HUDEP-2 (cell line): ENCODE measurements at regions not wholly inside any gene's neighbourhood (a gene's known extent, or its start where the extent isn't known, plus 50 kb on each side); places are given as distances from the start of the nearest gene placed in this dataset.
"Not testable (repeated sequence)": the region's sequence is repeated elsewhere in the genome, so short reads cannot be mapped to it uniquely, and the experiment has no call there.

Experiments
- DNase-seq, 76 experiments: peaks; one replicate each; lab custom pipeline; 2025; ENCODE audit not compliant: unreplicated experiment in 76 of 76; lab: John Stamatoyannopoulos, UW

DNA sequence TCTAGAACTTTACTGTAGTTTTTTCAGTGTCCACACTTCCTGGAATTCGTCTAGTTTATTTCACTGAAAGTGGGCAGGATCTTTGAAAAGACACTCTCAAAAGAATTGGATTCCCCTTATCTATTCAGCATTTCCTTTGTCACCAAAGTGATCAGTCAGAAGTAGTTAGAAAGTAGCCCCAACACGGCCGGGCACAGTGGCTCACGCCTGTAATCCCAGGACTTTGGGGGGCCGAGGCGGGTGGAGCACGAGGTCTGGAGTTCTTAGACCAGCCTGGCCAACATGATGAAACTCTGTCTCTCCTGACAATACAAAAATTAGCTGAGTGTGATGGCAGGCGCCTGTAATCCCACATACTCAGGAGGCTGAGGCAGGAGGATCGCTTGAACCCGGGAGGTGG, 69.0 kb upstream of the KMT2C start:
- DNase-seq: no peak

- no peak for DNase-seq
Measured at GRCh38 chr7:152504367-152504766, 68.6 kb upstream of the KMT2C start.

- no peak for DNase-seq
Measured at GRCh38 chr7:152502813-152503790, 67.3 kb upstream of the KMT2C start.

DNA sequence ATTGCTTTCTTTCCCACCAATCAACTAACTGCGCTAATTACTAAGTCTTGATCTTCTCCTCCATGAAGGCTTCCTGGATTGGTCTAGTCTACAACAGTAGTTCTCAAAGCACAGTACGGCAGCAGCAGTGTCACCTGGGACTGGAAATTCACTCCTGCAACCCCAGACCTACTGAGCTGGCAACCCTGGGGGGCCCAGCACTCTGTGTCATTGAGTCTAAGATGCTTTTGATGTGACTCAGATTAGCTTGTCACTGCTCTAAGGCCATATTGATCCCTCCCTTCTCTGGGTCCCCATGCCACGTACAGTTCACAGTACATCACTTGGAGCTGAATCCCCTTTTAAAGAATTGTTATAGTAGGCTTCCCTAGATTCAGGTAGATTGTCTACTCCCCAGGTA, 65.7 kb upstream of the KMT2C start:
- DNase-seq: no peak

GRCh38 chr7:152499969-152500368, 64.2 kb upstream of the KMT2C start:
- DNase-seq: not testable (repeated sequence)

GRCh38 chr7:152495867-152496266, 60.1 kb upstream of the KMT2C start:
- no peak for DNase-seq

GRCh38 chr7:152492952-152493351, 57.1 kb upstream of the KMT2C start:
- no peak for DNase-seq

DNA sequence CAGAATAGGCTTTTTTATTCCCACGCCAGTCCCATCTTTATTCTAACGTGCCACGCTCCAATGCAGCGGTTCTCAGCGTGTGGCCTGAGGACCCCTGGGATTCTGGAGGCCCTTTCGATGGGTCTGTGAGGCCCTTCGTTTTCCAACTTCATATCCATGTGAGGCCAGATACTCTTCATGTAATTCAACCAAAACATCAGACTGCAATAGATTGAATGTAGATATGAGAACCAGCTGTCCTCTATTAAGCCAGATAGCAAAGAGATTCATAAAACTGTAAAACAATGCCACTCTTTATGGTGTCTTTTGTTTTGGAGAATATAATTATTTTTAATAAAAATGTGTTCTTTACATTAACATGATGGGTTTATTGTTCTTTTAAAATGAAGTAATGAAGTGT, 53.2 kb upstream of the KMT2C start:
- DNase-seq: no peak

DNA sequence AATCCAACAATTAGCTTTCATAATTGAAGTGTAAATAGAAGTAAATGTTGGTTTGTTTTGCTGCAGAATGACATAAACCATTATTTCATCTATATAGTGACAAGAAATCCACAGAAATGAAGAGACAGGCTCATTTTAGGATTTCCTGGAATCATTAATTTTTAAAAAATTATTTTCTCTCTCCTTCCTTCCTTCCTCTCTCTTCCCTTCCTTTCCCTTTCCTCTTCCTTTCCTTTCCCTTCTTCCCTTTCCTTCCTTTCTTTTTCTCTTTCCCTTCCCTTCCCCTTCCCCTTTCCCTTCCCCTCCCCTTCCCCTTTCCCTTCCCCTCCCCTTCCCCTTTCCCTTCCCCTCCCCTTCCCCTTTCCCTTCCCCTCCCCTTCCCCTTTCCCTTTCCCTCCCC, 51.2 kb upstream of the KMT2C start:
- DNase-seq: no peak

- peak in 1 of 76 experiments; percentile 0 for DNase-seq
Measured at GRCh38 chr7:152485826-152486225, 50.0 kb upstream of the KMT2C start.
